ENCODE measurements at regions not wholly inside any gene's neighbourhood (a gene's known extent, or its start where the extent isn't known, plus 50 kb on each side); places are given as distances from the start of the nearest gene placed in this dataset.

GRCh38 chr21:39114871-39115575, 68.2 kb downstream of the PSMG1 start:
- H3K27me3 ChIP-seq (ENCODE audit: control insufficient read depth, insufficient read depth, low read length), result no peaks in the 10 kb centered on the region
- TF ChIP-seq CTCF (IDR thresholded peaks at IDR 0.05) (no peak), TCF7L2 (IDR thresholded peaks at IDR 0.05; ENCODE audit: low read depth, low read length) (no peak), REST (IDR thresholded peaks at IDR 0.05; ENCODE audit: insufficient read depth in 1 of 2, low read depth in 2 of 2, low read length in 1 of 2) (no peak), SIN3A (IDR thresholded peaks at IDR 0.05; ENCODE audit: borderline replicate concordance, insufficient read depth, low read depth, low read length) (no peak), POLR2AphosphoS5 (IDR thresholded peaks at IDR 0.05; ENCODE audit: low read depth, low read length) (no peak)
- H3K4me3 ChIP-seq (ENCODE audit: low read depth in 2 of 2, low read length in 2 of 2), result no peak overlapping the region
- BruUV-seq (replicated peaks), result no TSS peak
- H3K27ac ChIP-seq (ENCODE audit: low read length), result no peak overlapping the region
- intact Hi-C loops (cut with micrococcal nuclease; ENCODE audit: unreplicated experiment) (no loop called here), in situ Hi-C loops (cut with HindIII; ENCODE audit: low pct_unique_long_range_greater_than_20kb, low sequenced_read_pairs) (no loop called here)
- H3K4me1 ChIP-seq (ENCODE audit: control insufficient read depth, insufficient read depth, low read length), result no peaks in the 10 kb centered on the region
- ChIA-PET CTCF (no interaction called here), POLR2A (no interaction called here)
- H3K36me3 ChIP-seq (ENCODE audit: control insufficient read depth, insufficient read depth, low read length), result no peaks in the 10 kb centered on the region
- no peaks in the 10 kb centered on the region for H3K9me3 ChIP-seq (ENCODE audit: control insufficient read depth, insufficient read depth, low read depth, low read length)
- ATAC-seq (peak; percentile 69; the same call in 1 of the 2 replicates), DNase-seq (ENCODE audit: low read depth, low spot score) (no peak)

- no peak for ATAC-seq
- H3K27me3 ChIP-seq (ENCODE audit: control insufficient read depth, insufficient read depth, low read length), result no peaks in the 10 kb centered on the region
- H3K4me3 ChIP-seq (ENCODE audit: low read depth in 2 of 2, low read length in 2 of 2), result no peak overlapping the region
- H3K27ac ChIP-seq (ENCODE audit: low read length), result no peak overlapping the region
- BruUV-seq (replicated peaks), result no TSS peak
- no peaks in the 10 kb centered on the region for H3K4me1 ChIP-seq (ENCODE audit: control insufficient read depth, insufficient read depth, low read length)
- no peaks in the 10 kb centered on the region for H3K36me3 ChIP-seq (ENCODE audit: control insufficient read depth, insufficient read depth, low read length)
- no peak for TF ChIP-seq REST (IDR thresholded peaks at IDR 0.05; ENCODE audit: insufficient read depth in 1 of 2, low read depth in 2 of 2, low read length in 1 of 2)
- no peak for TF ChIP-seq POLR2AphosphoS5 (IDR thresholded peaks at IDR 0.05; ENCODE audit: low read depth, low read length)
- no peak for TF ChIP-seq CTCF (IDR thresholded peaks at IDR 0.05)
- TF ChIP-seq SIN3A (IDR thresholded peaks at IDR 0.05; ENCODE audit: borderline replicate concordance, insufficient read depth, low read depth, low read length), result no peak
- no peak for TF ChIP-seq TCF7L2 (IDR thresholded peaks at IDR 0.05; ENCODE audit: low read depth, low read length)
- in situ Hi-C loops (cut with HindIII; ENCODE audit: low pct_unique_long_range_greater_than_20kb, low sequenced_read_pairs), result no loop called here
- no peak for DNase-seq (ENCODE audit: low read depth, low spot score)
- no peaks in the 10 kb centered on the region for H3K9me3 ChIP-seq (ENCODE audit: control insufficient read depth, insufficient read depth, low read depth, low read length)
- CTCF ChIA-PET, result no interaction called here
- intact Hi-C loops (cut with micrococcal nuclease; ENCODE audit: unreplicated experiment), result no loop called here
- POLR2A ChIA-PET, result no interaction called here
Observed at GRCh38 chr21:39111931-39112550, 71.2 kb downstream of the PSMG1 start.
